ENCODE measurements at regions not wholly inside any gene's neighbourhood (a gene's known extent, or its start where the extent isn't known, plus 50 kb on each side); places are given as distances from the start of the nearest gene placed in this dataset.
"Not testable (repeated sequence)": the region's sequence is repeated elsewhere in the genome, so short reads cannot be mapped to it uniquely, and the experiment has no call there.

DNA sequence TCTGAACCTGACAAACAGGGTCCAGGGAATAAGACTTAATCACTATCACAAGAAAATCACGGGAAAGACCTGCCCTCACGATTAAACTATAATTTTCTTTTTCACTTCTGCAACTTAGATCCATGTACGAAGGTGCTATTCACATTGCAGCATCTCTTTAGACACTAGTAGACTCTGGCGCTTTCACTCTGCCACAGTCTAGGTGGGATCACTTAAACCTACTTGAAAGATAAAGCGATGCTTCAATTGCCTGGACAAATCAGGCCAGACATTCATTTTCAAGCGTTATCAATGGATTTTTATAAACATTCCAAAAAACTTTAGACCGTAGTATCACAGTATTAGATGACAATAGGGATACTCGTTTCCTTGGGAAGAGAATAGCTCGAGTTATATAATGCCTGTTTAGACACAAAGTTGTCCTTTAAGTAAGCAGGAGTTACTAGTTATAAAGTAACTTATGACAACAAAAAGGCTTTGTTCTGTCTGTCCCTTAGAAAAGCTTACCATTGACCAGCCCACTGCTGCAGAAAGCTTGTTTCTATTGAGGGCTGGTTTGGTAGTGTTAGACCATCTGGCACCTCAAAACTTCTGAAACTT is 367.3 kb downstream of the UTRN start:
- DNase-seq (ENCODE audit: low read depth in 2 of 2): no peak

DNA sequence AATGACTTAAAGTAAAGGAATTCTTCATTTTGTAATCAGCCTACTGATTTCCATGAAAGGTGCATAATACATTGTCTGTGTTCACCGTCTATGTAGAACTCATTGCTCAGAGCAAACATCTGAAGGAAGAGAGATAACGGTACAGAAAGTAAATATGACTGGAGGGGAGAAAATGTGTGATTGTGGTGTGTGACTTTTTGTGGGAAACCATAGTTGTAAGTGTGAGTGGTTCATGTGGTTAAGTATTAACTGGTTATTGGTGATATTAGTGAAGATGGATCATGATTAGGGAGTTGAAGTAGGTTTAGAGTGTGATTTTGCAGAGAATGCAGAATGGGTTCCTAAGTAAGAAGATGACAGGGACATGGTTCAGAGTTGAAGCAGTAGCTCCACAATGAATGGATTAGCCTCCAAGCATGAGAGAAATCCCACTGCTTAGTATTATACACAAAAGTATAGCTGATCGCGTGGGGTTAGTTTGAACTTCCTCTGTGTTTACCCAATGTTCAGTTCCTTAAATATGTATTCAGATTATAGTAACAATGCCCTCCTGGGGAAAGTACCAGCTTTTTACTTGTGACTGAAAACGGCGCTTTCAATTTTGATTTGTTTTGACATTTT is 368.9 kb downstream of the UTRN start:
- DNase-seq (ENCODE audit: low read depth in 2 of 2): no peak

GRCh38 chr6:144654506-144654905 is 369.4 kb downstream of the UTRN start:
- DNase-seq (ENCODE audit: low read depth in 2 of 2): no peak

DNA sequence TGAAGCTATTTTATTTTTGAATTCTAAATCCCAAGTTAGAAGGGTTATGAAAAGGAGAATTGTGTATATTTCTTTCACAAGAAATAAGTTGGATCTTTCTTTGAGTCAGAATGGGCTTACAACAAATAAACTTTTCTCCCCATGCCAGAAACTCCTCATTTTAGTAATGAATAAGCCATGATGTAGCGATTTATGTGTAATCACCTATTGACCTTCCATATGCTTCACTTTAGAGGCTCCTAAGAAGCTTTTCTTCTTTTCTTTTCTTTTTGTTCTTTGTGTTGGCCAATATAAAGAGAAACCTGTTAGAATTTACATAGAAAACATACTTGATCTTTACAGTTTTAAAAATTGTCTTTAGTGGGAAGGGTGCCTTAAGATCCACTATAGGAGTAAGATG is 370.2 kb downstream of the UTRN start:
- DNase-seq (ENCODE audit: low read depth in 2 of 2): no peak

DNA sequence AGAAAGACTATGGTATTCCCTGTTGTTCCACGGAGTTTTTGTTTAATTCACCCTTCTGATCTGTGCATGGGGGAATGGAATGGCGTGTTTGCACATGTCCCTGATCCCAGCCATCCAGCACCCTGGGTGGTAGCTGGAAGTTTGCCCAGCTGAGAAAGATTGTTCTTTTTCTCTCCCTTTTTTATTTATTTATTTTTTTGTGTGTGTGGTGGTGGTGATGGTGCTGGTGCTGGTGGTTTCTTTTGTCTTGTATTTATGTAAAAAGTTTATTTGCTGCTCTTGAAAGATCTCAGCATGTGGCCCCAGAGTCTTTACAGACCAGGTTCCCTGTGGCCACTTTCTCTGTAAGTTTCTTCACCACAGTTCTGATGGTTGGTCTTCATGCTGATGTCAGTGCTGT is 372.6 kb downstream of the UTRN start:
- DNase-seq (ENCODE audit: low read depth in 2 of 2): no peak

DNA sequence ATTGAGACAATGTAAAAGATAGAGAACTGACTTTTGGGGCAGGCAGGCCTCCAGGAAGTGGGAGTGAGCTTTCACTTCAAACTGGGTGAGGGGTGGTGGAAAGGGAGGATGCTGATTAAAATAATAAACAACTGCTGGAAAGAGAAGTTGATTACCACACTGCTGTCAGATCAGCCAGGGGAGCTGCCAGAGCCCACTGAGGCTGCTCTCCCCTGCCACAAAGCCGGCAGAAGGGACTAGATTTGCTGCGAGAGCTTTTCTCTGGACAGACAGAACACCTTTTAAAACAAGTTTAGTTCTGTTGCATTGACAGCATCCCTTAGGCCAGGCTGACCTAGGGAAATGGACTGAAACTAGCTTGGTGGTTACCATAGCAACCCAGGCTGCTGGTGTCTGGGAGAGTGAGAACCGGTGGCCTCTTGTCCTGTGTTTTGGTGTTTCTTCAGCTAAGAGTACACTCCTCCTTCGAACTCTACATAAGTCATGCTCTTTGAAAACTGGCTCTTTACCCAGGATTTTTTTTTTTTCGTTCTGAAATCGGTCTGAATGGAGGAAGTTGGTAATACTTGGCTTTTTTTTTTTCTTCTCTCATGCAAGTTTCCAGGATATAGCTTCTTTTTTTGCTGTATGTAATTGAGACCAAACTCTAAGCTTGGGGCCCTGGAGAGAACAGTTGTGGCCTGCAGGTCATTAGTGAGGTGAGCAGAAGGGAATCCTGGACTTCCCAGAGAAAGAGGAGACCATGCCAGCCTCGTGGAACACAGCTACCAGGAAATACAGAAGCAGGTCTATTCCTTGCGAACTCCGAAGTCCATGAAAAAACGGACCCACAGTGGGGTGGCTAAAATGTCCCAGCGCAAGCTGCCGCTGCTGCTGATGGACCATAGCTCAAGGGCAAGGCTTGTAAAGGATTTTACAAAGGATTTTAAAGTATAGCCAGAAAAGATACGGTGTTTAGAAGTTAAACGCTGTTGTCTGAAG is 374.4 kb downstream of the UTRN start:
- no peak for DNase-seq (ENCODE audit: low read depth in 2 of 2)

- no peak for DNase-seq (ENCODE audit: low read depth in 2 of 2)
Observed at GRCh38 chr6:144660561-144661115, 375.5 kb downstream of the UTRN start.

GRCh38 chr6:144661116-144661806 is 376.1 kb downstream of the UTRN start:
- DNase-seq (ENCODE audit: low read depth in 2 of 2): no peak

DNA sequence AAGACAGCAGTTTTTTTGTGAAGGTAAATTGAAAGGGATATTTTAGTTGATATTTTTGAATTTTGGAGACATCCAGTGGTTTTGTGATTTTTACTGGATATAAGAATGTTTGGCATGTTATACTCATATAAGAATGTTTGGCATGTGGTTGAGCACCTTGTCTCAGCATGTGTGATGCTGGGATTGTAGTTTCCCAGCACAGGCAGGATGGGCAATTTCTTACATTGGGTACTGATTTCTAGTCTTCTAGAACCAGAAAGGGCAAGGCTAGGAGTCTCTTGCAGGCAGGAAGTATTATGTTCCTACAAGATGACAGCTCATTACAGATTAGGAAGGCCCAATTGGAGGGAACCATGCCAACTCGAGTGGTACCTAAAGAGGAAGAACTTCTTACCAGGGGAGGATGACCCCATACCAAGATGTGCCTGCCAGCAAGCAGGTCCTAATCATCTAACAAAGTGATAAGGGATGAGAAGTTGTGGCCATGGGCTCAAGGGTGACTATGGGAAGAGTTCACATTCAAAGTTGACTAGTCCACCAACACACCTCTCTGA is 377.8 kb downstream of the UTRN start:
- DNase-seq (ENCODE audit: low read depth in 2 of 2): no peak

- no peak for DNase-seq (ENCODE audit: low read depth in 2 of 2)
Observed at GRCh38 chr6:144664281-144664680, 379.1 kb downstream of the UTRN start.

DNA sequence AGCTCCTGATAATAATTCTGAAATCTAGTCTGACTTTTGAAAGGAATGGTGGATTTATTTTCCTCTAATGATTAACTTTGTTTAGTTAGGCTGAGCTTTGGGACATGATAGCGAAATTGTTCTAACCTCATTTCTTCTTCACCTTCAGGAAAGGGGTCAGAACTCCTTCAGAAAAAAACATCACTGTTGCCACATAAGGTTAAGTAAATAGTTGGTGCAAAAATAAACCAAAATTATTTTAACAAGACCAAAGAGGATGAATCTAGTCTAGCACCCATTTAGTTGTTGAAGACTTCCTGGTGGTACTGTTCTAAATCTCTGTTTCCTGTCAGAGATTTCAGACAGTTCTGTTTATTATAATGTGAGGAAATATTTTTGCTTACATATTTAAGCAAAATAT is 379.8 kb downstream of the UTRN start:
- no peak for DNase-seq (ENCODE audit: low read depth in 2 of 2)

- DNase-seq (ENCODE audit: low read depth in 2 of 2): no peak
Observed at GRCh38 chr6:144665932-144666450, 380.9 kb downstream of the UTRN start.

DNA sequence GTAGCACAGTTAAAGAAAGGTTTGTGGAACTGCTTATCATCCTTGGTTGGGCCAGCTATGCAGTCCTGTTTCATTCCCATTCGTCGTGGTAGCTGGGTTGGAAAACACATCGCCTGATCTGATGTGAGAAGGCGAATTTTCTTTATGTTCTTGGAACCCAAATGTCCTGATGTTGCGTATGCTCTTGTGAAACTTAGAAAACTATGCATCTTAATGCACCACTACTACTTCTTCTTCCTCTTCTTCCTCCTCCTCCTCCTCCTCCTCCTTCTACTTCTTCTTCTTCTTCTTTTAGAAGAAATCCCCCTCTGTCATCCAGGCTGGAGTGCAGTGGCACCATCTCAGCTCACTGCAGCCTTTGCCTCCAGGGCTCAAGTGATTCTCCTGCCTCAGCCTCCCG is 381.6 kb downstream of the UTRN start:
- no peak for DNase-seq (ENCODE audit: low read depth in 2 of 2)

GRCh38 chr6:144667532-144668503 is 382.7 kb downstream of the UTRN start:
- no peak for DNase-seq (ENCODE audit: low read depth in 2 of 2)

DNA sequence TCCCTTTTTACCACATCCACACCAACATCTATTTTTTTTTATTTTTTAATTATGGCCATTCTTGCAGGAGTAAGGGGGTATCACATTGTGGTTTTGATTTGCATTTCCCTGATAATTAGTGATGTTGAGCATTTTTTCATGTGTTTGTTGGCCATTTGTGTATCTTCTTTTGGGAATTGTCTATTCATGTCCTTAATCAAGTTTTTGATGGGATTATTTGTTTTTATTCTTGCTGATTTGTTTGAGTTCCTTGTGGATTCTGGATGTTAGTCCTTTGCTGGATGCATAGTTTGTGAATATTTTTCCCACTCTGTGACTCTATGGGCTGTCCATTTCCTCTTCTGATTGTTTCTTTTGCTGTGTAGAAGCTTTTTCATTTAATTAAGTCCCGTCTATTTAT is 385.1 kb downstream of the UTRN start:
- DNase-seq (ENCODE audit: low read depth in 2 of 2): not testable (repeated sequence)

GRCh38 chr6:144673807-144674206 is 388.7 kb downstream of the UTRN start:
- DNase-seq (ENCODE audit: low read depth in 2 of 2): no peak

- peak; percentile 10 to 12 for DNase-seq (ENCODE audit: low read depth in 2 of 2)
Observed at GRCh38 chr6:144675231-144675861, 390.2 kb downstream of the UTRN start.

DNA sequence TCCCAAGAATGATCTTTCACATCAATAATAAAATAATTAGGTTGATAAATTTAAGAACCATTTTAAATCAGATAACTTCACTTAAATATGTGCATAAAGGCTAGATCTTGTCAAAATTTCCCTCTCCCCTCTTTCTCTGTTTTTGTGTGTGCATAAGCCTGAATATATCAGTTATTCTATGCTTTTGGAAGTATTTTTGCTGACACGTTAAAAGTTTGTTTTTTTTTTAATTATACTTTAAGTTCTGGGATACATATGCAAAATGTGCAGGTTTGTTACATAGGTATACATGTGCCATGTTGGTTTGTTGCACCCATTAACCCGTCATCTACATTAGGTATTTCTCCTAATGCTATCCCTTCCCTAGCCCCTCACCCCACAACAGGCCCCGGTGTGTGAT is 391.2 kb downstream of the UTRN start:
- not testable (repeated sequence) for DNase-seq (ENCODE audit: low read depth in 2 of 2)

DNA sequence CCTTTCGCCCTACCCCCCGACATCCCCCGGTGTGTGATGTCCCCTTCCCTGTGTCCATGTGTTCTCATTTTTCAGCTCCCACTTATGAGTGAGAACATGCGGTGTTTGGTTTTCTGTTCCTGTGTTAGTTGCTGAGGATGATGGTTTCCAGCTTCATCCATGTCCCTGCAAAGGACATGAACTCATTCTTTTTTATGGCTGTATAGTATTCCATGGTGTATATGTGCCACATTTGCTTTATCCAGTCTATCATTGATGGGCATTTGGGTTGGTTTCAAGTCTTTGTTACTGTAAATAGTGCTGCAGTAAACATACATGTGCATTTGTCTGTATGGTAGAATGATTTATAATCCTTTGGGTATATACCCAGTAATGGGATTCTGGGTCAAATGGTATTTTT is 392.1 kb downstream of the UTRN start:
- DNase-seq (ENCODE audit: low read depth in 2 of 2): not testable (repeated sequence)

DNA sequence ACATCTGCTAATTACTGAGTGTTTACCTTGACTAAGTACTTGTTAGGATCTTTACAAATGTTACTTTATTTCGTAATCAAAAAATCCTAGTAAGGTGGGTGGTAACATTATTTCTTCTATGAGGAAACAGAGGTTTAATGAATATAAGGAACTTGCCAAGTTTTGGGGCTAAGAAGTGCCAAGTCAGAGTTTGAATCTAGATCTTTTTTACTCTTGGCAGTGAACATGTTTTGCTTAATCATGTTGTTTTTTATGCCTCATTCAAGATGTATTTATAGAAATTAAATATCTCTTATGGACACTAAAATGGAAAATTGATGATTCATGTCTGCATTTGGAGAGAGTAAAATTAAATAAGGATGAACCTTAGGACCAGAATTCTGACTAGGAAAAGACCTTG is 393.7 kb downstream of the UTRN start:
- no peak for DNase-seq (ENCODE audit: low read depth in 2 of 2)
